GM23338 (cell line): ENCODE measurements at regions not wholly inside any gene's neighbourhood (a gene's known extent, or its start where the extent isn't known, plus 50 kb on each side); places are given as distances from the start of the nearest gene placed in this dataset.

ENCODE experiments used
- POLR2AphosphoS5 ChIP-seq: IDR thresholded peaks from 2 replicates; pipeline ENCODE4 v1.6.1; 2016; ENCODE audit warnings: antibody characterized with exemption, low read depth
- TF ChIP-seq, protein P1 (sequence below), 2 experiments: fragments of 200-600 bp in 1 of 2; sonication (generic) in 1 of 2; conservative IDR thresholded peaks; 2 replicates each; pipeline versions ENCODE4 v1.5.1 to v1.6.1; 2016 to 2017; ENCODE audit warnings: antibody characterized with exemption in 2 of 2, low read depth in 2 of 2, mild to moderate bottlenecking in 2 of 2, moderate library complexity in 1 of 2
- TF ChIP-seq, protein P2 (sequence below): fragments of 250-450 bp; sonication (Bioruptor Pico); IDR thresholded peaks from 2 replicates; pipeline ENCODE4 v1.5.0; 2020; ENCODE audit warnings: mild to moderate bottlenecking, moderate library complexity

GRCh38 chr9:86842573-86842972 lies 104.7 kb downstream of the GAS1 start:
- TF ChIP-seq, protein P1, sequence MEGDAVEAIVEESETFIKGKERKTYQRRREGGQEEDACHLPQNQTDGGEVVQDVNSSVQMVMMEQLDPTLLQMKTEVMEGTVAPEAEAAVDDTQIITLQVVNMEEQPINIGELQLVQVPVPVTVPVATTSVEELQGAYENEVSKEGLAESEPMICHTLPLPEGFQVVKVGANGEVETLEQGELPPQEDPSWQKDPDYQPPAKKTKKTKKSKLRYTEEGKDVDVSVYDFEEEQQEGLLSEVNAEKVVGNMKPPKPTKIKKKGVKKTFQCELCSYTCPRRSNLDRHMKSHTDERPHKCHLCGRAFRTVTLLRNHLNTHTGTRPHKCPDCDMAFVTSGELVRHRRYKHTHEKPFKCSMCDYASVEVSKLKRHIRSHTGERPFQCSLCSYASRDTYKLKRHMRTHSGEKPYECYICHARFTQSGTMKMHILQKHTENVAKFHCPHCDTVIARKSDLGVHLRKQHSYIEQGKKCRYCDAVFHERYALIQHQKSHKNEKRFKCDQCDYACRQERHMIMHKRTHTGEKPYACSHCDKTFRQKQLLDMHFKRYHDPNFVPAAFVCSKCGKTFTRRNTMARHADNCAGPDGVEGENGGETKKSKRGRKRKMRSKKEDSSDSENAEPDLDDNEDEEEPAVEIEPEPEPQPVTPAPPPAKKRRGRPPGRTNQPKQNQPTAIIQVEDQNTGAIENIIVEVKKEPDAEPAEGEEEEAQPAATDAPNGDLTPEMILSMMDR (conservative IDR thresholded peaks at IDR 0.05; ENCODE audit: low read depth in 2 of 2) = no peak
- TF ChIP-seq POLR2AphosphoS5 = no peak
- TF ChIP-seq, protein P2, sequence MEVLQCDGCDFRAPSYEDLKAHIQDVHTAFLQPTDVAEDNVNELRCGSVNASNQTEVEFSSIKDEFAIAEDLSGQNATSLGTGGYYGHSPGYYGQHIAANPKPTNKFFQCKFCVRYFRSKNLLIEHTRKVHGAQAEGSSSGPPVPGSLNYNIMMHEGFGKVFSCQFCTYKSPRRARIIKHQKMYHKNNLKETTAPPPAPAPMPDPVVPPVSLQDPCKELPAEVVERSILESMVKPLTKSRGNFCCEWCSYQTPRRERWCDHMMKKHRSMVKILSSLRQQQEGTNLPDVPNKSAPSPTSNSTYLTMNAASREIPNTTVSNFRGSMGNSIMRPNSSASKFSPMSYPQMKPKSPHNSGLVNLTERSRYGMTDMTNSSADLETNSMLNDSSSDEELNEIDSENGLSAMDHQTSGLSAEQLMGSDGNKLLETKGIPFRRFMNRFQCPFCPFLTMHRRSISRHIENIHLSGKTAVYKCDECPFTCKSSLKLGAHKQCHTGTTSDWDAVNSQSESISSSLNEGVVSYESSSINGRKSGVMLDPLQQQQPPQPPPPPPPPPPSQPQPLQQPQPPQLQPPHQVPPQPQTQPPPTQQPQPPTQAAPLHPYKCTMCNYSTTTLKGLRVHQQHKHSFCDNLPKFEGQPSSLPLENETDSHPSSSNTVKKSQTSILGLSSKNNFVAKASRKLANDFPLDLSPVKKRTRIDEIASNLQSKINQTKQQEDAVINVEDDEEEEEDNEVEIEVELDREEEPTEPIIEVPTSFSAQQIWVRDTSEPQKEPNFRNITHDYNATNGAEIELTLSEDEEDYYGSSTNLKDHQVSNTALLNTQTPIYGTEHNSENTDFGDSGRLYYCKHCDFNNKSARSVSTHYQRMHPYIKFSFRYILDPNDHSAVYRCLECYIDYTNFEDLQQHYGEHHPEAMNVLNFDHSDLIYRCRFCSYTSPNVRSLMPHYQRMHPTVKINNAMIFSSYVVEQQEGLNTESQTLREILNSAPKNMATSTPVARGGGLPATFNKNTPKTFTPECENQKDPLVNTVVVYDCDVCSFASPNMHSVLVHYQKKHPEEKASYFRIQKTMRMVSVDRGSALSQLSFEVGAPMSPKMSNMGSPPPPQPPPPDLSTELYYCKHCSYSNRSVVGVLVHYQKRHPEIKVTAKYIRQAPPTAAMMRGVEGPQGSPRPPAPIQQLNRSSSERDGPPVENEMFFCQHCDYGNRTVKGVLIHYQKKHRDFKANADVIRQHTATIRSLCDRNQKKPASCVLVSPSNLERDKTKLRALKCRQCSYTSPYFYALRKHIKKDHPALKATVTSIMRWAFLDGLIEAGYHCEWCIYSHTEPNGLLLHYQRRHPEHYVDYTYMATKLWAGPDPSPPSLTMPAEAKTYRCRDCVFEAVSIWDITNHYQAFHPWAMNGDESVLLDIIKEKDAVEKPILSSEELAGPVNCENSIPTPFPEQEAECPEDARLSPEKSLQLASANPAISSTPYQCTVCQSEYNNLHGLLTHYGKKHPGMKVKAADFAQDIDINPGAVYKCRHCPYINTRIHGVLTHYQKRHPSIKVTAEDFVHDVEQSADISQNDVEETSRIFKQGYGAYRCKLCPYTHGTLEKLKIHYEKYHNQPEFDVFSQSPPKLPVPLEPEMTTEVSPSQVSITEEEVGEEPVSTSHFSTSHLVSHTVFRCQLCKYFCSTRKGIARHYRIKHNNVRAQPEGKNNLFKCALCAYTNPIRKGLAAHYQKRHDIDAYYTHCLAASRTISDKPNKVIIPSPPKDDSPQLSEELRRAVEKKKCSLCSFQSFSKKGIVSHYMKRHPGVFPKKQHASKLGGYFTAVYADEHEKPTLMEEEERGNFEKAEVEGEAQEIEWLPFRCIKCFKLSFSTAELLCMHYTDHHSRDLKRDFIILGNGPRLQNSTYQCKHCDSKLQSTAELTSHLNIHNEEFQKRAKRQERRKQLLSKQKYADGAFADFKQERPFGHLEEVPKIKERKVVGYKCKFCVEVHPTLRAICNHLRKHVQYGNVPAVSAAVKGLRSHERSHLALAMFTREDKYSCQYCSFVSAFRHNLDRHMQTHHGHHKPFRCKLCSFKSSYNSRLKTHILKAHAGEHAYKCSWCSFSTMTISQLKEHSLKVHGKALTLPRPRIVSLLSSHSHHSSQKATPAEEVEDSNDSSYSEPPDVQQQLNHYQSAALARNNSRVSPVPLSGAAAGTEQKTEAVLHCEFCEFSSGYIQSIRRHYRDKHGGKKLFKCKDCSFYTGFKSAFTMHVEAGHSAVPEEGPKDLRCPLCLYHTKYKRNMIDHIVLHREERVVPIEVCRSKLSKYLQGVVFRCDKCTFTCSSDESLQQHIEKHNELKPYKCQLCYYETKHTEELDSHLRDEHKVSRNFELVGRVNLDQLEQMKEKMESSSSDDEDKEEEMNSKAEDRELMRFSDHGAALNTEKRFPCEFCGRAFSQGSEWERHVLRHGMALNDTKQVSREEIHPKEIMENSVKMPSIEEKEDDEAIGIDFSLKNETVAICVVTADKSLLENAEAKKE = no peak
